CD4-positive, alpha-beta memory T cell (primary cell): ENCODE measurements at regions not wholly inside any gene's neighbourhood (a gene's known extent, or its start where the extent isn't known, plus 50 kb on each side); places are given as distances from the start of the nearest gene placed in this dataset.

Source experiments
- CTCF ChIA-PET: fragments of 350-600 bp; sonication (Branson Sonifier 250); formaldehyde crosslinking; loops from one replicate; lab custom pipeline; 2021; ENCODE audit warnings: inconsistent platforms; ENCODE audit not compliant: partially characterized antibody; lab: Charles Lee
- POLR2A ChIA-PET: fragments of 350-600 bp; sonication (Branson Sonifier 250); formaldehyde crosslinking; loops from one replicate; lab custom pipeline; 2021; ENCODE audit not compliant: partially characterized antibody; lab: Charles Lee
- DNase-seq, 5 donors: peaks; one replicate each; pipeline versions ENCODE4 v3.0.0 to v3.0.0-alpha.2; 2020 to 2022; ENCODE audit warnings: mixed read lengths in 1 of 5
- H3K27ac ChIP-seq: one replicate; pipeline ENCODE4 v1.7.0; 2013; ENCODE audit warnings: low read depth, low read length
- H3K27me3 ChIP-seq: 2 replicates; pipeline ENCODE4 v1.7.0; 2013; ENCODE audit warnings: mild to moderate bottlenecking, low read length, moderate library complexity; ENCODE audit not compliant: insufficient read depth
- H3K36me3 ChIP-seq: 2 replicates; pipeline ENCODE4 v1.7.0; 2013; ENCODE audit warnings: mild to moderate bottlenecking, low read length, moderate library complexity; ENCODE audit not compliant: insufficient read depth
- H3K4me1 ChIP-seq: 2 replicates; pipeline ENCODE4 v1.7.0; 2013; ENCODE audit warnings: mild to moderate bottlenecking, low read length, moderate library complexity; ENCODE audit not compliant: insufficient read depth
- H3K4me3 ChIP-seq, 2 donors: one replicate each; pipeline ENCODE4 v1.7.0; 2013; ENCODE audit warnings: low read length in 2 of 2, mild to moderate bottlenecking in 1 of 2
- H3K9me3 ChIP-seq, 2 donors: one replicate each; pipeline ENCODE4 v1.7.0; 2013; ENCODE audit warnings: low read length in 2 of 2, control low read depth in 1 of 2; ENCODE audit not compliant: control insufficient read depth in 1 of 2
- H3K27ac Mint-ChIP-seq, 7 donors: one replicate each; pipeline ENCODE4 v1.8.0; 2020 to 2021; ENCODE audit warnings: mixed read lengths in 7 of 7, mild to moderate bottlenecking in 6 of 7, inconsistent platforms in 3 of 7, moderate library complexity in 3 of 7
- H3K27me3 Mint-ChIP-seq, 2 donors: one replicate each; pipeline ENCODE4 v1.8.0; 2020 to 2021; ENCODE audit warnings: mixed read lengths in 2 of 2
- H3K36me3 Mint-ChIP-seq, 2 donors: one replicate each; pipeline ENCODE4 v1.8.0; 2020 to 2021; ENCODE audit warnings: mixed read lengths in 2 of 2, inconsistent platforms in 1 of 2, mild to moderate bottlenecking in 1 of 2
- H3K4me1 Mint-ChIP-seq, 4 donors: one replicate each; pipeline ENCODE4 v1.8.0; 2020 to 2021; ENCODE audit warnings: mixed read lengths in 4 of 4, mild to moderate bottlenecking in 1 of 4
- H3K4me3 Mint-ChIP-seq, 8 donors: one replicate each; pipeline ENCODE4 v1.8.0; 2020 to 2021; ENCODE audit warnings: mixed read lengths in 8 of 8, mild to moderate bottlenecking in 7 of 8, moderate library complexity in 6 of 8, inconsistent platforms in 3 of 8
- H3K9me3 Mint-ChIP-seq, 8 donors: one replicate each; pipeline ENCODE4 v1.8.0; 2020 to 2021; ENCODE audit warnings: mixed read lengths in 8 of 8, mild to moderate bottlenecking in 5 of 8, inconsistent platforms in 3 of 8, moderate library complexity in 1 of 8
- intact Hi-C: fragments of 100-400 bp; cut with micrococcal nuclease; formaldehyde crosslinking; loops from one replicate; pipeline ENCODE4 v1.15.1; 2023

DNA sequence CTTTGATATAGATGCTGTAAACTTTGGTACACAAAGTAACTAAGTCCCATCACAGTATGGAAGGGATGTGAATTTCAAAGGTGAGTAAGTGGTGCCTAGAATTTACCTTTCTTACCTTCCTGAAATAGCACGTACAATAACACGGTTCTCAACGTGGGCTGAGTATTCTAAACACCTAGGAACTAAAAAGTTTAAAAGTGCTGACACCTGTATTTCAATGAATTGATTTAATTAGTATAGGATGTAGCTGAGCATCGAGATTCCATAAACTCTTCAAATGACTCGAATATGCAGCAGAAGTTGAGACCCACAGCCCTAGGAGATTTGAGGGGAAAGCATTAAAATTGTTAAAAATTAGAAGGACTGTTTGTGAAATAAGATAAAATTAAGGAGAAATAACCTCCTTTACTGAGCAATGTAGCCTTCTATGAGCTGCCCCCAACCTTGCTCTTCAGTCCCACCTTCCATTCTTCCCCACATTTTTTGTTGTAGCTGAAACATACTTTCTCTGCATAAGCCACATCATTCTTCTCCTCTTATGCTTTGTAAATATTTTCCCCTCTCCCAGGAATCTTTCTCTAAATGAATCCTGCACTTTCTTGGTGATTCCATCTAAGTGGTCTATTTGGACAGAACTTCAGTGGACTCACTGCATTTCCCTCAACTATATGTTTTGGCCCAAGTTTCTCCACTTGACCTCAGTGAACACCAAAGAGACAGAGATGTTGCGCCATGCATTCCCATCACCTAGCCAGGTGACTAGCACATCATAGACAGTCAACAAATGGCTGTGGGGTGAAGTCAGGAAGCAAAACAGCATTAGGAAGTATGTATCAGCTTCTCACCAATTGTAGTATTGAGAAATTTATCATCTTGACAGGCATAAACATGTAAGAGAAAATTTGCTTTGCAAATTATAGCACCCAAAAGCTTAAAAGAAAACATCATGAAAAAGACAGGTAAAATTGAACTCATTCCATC, 156.5 kb upstream of the TAS2R1 start:
- Histone ChIP-seq H3K4me1 (no peaks in the 10 kb centered on the region), H3K27ac (no peak overlapping the region), H3K27me3 (no peaks in the 10 kb centered on the region), H3K36me3 (no peaks in the 10 kb centered on the region), H3K4me3 (no peak overlapping the region), H3K9me3 (no peaks in the 10 kb centered on the region)
- Mint-ChIP-seq H3K9me3 (peaks cover 0 to 4% (median 2%) of the 10 kb centered on the region in 8 donors), H3K36me3 (no peaks in the 10 kb centered on the region), H3K27me3 (peaks cover 0 to 2% of the 10 kb centered on the region in 2 donors), H3K27ac (no peak overlapping the region), H3K4me3 (no peak overlapping the region), H3K4me1 (no peaks in the 10 kb centered on the region)
- intact Hi-C loops, result no loop called here
- no peak for DNase-seq
- CTCF ChIA-PET, result no interaction called here
- POLR2A ChIA-PET, result no interaction called here

DNA sequence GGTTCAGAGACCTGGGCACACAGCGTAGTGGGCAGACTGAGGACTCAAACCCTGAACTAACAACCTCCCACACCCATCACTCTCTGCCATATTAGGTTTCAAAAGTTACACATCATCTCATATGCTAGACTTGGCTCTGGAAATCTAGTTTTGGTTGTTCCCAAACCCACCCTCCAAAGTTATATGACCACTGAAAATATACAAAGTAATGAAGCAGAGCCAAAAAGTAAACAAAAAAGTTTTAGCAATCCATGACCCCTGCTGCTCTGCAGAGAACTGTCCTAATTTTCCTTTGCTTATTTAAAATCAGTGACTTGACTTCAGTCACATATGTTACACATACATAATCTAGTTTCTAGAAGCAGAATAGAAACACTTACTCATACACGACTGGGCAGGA, 155.6 kb upstream of the TAS2R1 start:
- ChIA-PET CTCF (no interaction called here), POLR2A (no interaction called here)
- Histone ChIP-seq H3K4me3 (no peak overlapping the region), H3K4me1 (no peaks in the 10 kb centered on the region), H3K36me3 (no peaks in the 10 kb centered on the region), H3K27me3 (no peaks in the 10 kb centered on the region), H3K9me3 (no peaks in the 10 kb centered on the region), H3K27ac (no peak overlapping the region)
- intact Hi-C loops, result no loop called here
- Mint-ChIP-seq H3K27ac (no peak overlapping the region), H3K9me3 (peaks cover 0 to 9% (median 6%) of the 10 kb centered on the region in 8 donors), H3K36me3 (no peaks in the 10 kb centered on the region), H3K4me3 (no peak overlapping the region), H3K4me1 (no peaks in the 10 kb centered on the region), H3K27me3 (peaks cover 0 to 2% of the 10 kb centered on the region in 2 donors)
- DNase-seq, result no peak

DNA sequence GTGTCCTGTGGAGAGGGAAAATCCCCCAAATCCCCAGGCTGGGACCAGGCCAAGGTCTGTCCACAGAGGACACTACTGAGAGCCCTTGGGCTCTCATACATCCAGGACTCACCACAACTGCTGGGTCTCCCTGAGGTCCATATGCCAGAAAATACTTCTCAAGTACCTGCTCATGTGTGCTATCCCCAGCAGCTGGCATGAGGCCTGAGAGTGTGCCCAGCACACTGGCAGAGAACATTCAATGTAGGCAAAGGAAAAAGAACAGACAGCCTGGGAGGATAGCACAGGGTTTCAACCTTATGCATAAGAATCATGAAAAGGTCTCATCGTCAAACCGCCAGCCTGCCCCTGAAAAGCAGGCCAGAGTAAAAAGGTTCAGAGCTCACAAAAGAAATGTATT, 154.1 kb upstream of the TAS2R1 start:
- no peaks in the 10 kb centered on the region for H3K4me1 Mint-ChIP-seq
- Histone ChIP-seq H3K27me3 (no peaks in the 10 kb centered on the region), H3K4me1 (no peaks in the 10 kb centered on the region), H3K36me3 (no peaks in the 10 kb centered on the region), H3K4me3 (no peak overlapping the region), H3K9me3 (no peaks in the 10 kb centered on the region), H3K27ac (no peak overlapping the region)
- peaks cover 0 to 2% of the 10 kb centered on the region in 2 donors for H3K27me3 Mint-ChIP-seq
- H3K27ac Mint-ChIP-seq, result no peak overlapping the region
- intact Hi-C loops, result no loop called here
- CTCF ChIA-PET, result no interaction called here
- peaks cover 3 to 19% (median 7%) of the 10 kb centered on the region in 8 donors for H3K9me3 Mint-ChIP-seq
- POLR2A ChIA-PET, result no interaction called here
- no peak for DNase-seq
- H3K4me3 Mint-ChIP-seq, result no peak overlapping the region
- no peaks in the 10 kb centered on the region for H3K36me3 Mint-ChIP-seq

DNA sequence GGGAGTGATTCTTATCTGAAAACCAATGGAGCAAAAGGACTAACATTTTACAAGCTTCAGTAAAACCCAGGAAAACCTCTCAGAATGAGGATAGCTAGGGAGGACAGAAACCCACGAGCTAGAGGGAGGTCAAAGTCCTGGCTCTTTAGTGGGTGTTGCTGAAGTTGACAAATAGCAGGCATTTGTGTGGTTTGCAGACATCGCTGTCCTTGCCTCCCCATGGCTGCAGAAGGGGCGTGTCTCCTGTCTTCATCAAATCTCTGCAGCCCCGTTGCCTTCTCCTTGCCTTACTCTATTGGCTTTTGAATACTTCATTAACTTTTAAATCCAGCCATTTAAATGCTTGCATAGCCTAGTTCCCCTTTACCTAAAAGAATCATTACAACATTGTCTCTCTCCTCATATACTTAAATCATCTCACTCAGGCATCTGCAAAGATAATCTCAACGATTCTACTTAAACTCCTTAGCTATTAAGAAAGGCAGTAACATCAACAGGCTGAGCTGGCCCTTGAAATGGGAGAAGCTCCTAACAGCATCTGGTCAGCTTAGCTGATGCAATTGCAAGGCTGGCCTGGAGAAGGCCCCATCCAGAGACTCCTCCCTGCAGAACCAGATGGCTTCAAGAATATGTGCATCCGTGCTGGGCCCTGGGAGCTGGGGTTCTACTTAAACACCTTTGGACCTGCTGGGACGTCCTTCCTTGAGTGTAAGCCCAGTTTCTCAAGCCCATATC, 152.8 kb upstream of the TAS2R1 start:
- no peaks in the 10 kb centered on the region for H3K36me3 Mint-ChIP-seq
- Histone ChIP-seq H3K27me3 (no peaks in the 10 kb centered on the region), H3K4me3 (no peak overlapping the region), H3K9me3 (no peaks in the 10 kb centered on the region), H3K36me3 (no peaks in the 10 kb centered on the region), H3K27ac (no peak overlapping the region), H3K4me1 (no peaks in the 10 kb centered on the region)
- CTCF ChIA-PET, result no interaction called here
- H3K27me3 Mint-ChIP-seq, result peaks cover 0 to 2% of the 10 kb centered on the region in 2 donors
- intact Hi-C loops, result no loop called here
- H3K9me3 Mint-ChIP-seq, result peaks cover 3 to 26% (median 7%) of the 10 kb centered on the region in 8 donors
- no peak overlapping the region for H3K4me3 Mint-ChIP-seq
- H3K4me1 Mint-ChIP-seq, result no peaks in the 10 kb centered on the region
- POLR2A ChIA-PET, result no interaction called here
- H3K27ac Mint-ChIP-seq, result no peak overlapping the region
- DNase-seq, result no peak

DNA sequence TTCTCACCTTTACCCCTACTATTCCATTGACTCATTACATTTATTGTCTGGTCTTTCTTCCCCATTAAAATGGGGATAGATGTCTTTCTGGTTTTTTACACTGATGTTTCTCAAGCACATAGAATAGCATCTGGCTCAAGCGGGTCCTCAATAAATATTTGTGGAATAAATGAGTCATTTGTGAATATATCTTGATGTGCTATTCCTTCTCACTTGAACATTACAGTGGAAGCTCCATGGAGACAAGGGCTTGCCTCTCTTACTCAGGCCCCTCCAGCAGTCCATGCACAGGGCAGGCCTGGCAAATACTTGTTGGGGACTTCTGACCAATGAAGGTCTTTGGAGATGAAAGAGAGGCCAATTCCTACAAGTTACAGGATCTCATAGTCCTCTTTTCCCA, 151.7 kb upstream of the TAS2R1 start:
- H3K4me1 ChIP-seq, result no peaks in the 10 kb centered on the region
- no peak overlapping the region for H3K27ac ChIP-seq
- CTCF ChIA-PET, result no interaction called here
- H3K9me3 Mint-ChIP-seq, result peaks cover 6 to 30% (median 7%) of the 10 kb centered on the region in 8 donors
- no peaks in the 10 kb centered on the region for H3K36me3 Mint-ChIP-seq
- H3K9me3 ChIP-seq, result no peaks in the 10 kb centered on the region
- peaks cover 0 to 2% of the 10 kb centered on the region in 2 donors for H3K27me3 Mint-ChIP-seq
- POLR2A ChIA-PET, result no interaction called here
- intact Hi-C loops, result no loop called here
- no peak for DNase-seq
- H3K36me3 ChIP-seq, result no peaks in the 10 kb centered on the region
- H3K4me3 Mint-ChIP-seq, result no peak overlapping the region
- H3K27ac Mint-ChIP-seq, result no peak overlapping the region
- H3K4me1 Mint-ChIP-seq, result no peaks in the 10 kb centered on the region
- H3K4me3 ChIP-seq, result no peak overlapping the region
- H3K27me3 ChIP-seq, result no peaks in the 10 kb centered on the region

DNA sequence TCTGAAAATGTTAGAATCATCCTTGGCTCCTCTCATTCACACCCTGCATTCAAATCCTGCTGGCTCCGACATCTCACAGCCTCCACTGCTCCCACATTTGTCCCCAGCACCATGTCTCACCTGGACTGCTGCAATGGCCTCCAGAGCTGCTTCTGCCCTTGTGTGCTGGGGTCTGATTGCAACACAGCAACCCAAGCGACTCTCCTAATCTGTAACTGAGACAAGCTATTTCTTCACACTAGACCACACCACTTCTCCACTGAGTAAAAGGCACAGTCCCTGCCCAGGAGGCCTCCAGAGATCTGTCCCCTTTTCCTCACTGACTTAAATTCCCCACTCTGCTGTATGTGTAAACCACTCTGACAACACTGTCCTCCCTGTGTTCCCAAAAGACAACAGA, 151.1 kb upstream of the TAS2R1 start:
- intact Hi-C loops, result no loop called here
- ChIA-PET POLR2A (no interaction called here), CTCF (no interaction called here)
- Histone ChIP-seq H3K4me1 (no peaks in the 10 kb centered on the region), H3K27me3 (no peaks in the 10 kb centered on the region), H3K27ac (no peak overlapping the region), H3K9me3 (no peaks in the 10 kb centered on the region), H3K4me3 (no peak overlapping the region), H3K36me3 (no peaks in the 10 kb centered on the region)
- no peak overlapping the region for H3K27ac Mint-ChIP-seq
- H3K9me3 Mint-ChIP-seq, result peaks cover 6 to 30% (median 11%) of the 10 kb centered on the region in 8 donors
- no peaks in the 10 kb centered on the region for H3K36me3 Mint-ChIP-seq
- no peak overlapping the region for H3K4me3 Mint-ChIP-seq
- no peaks in the 10 kb centered on the region for H3K4me1 Mint-ChIP-seq
- peaks cover 1 to 2% of the 10 kb centered on the region in 2 donors for H3K27me3 Mint-ChIP-seq
- no peak for DNase-seq

DNA sequence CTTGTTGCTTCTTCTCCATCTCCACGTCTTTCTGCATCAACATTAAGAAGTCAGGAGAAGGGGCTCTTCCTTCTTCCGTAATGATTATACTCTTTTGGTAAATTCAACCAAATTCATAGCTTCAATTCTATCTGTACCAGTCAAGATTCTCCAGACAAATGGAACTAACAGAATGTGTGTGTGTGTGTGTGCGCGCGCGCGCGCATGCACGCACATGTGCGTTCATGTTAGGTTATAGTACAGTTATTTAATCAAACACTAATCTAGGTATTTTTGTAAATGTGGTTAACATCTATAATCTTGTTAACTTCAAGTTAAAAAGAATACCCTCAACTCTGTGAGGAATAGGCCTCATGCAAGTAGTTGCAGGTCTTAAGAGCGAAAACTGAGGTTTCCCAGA, 150.3 kb upstream of the TAS2R1 start:
- Histone ChIP-seq H3K4me1 (no peaks in the 10 kb centered on the region), H3K36me3 (no peaks in the 10 kb centered on the region), H3K27me3 (no peaks in the 10 kb centered on the region), H3K9me3 (no peaks in the 10 kb centered on the region), H3K27ac (no peak overlapping the region), H3K4me3 (no peak overlapping the region)
- intact Hi-C loops, result no loop called here
- Mint-ChIP-seq H3K4me1 (no peaks in the 10 kb centered on the region), H3K27me3 (peaks cover 2% of the 10 kb centered on the region in 2 donors), H3K27ac (no peak overlapping the region), H3K9me3 (peaks cover 6 to 30% (median 12%) of the 10 kb centered on the region in 8 donors), H3K4me3 (no peak overlapping the region), H3K36me3 (no peaks in the 10 kb centered on the region)
- ChIA-PET CTCF (no interaction called here), POLR2A (no interaction called here)
- DNase-seq, result no peak
